ENCODE measurements at regions not wholly inside any gene's neighbourhood (a gene's known extent, or its start where the extent isn't known, plus 50 kb on each side); places are given as distances from the start of the nearest gene placed in this dataset.

GRCh38 chr14:81970307-81970706 lies 436.7 kb upstream of the SEL1L start (continued):
- TF ChIP-seq AFF4 (CRISPR knock-in tag; IDR thresholded peaks at IDR 0.05; ENCODE audit: borderline replicate concordance) (no peak), ZNF317 (CRISPR knock-in tag; IDR thresholded peaks at IDR 0.05; ENCODE audit: borderline replicate concordance, low read depth) (no peak), E2F1 (CRISPR knock-in tag; IDR thresholded peaks at IDR 0.05) (no peak), EMX1 (CRISPR knock-in tag; IDR thresholded peaks at IDR 0.05) (no peak), CBFB (CRISPR knock-in tag; IDR thresholded peaks at IDR 0.05; ENCODE audit: low read depth) (no peak)

GRCh38 chr14:81971911-81972310 lies 438.3 kb upstream of the SEL1L start:
- H3K4me3 Mint-ChIP-seq: no peak overlapping the region
- ChIA-PET CTCF (no interaction called here), POLR2A (no interaction called here)
- no peak overlapping the region for H3K27ac Mint-ChIP-seq
- no peak for TF ChIP-seq USF1 (CRISPR knock-in tag; IDR thresholded peaks at IDR 0.05)
- TF ChIP-seq TP53 (CRISPR knock-in tag; IDR thresholded peaks at IDR 0.05): no peak
- TF ChIP-seq ERG (CRISPR knock-in tag; IDR thresholded peaks at IDR 0.05): no peak
- no peak for TF ChIP-seq FOXP1 (CRISPR knock-in tag; IDR thresholded peaks at IDR 0.05; ENCODE audit: borderline replicate concordance)
- TF ChIP-seq SMAD4 (CRISPR knock-in tag; IDR thresholded peaks at IDR 0.05): no peak
- no peak for TF ChIP-seq ZBTB21 (CRISPR knock-in tag; IDR thresholded peaks at IDR 0.05; ENCODE audit: borderline replicate concordance)
- TF ChIP-seq MLX (CRISPR knock-in tag; IDR thresholded peaks at IDR 0.05): no peak
- no peak for TF ChIP-seq HMGA2 (CRISPR knock-in tag; IDR thresholded peaks at IDR 0.05)
- no peak for TF ChIP-seq SMAD3 (CRISPR knock-in tag; IDR thresholded peaks at IDR 0.05; ENCODE audit: borderline replicate concordance)
- TF ChIP-seq ZNF425 (CRISPR knock-in tag; conservative IDR thresholded peaks at IDR 0.05): no peak
- TF ChIP-seq ZNF317 (CRISPR knock-in tag; IDR thresholded peaks at IDR 0.05; ENCODE audit: borderline replicate concordance, low read depth): no peak
- peaks cover 34% of the 10 kb centered on the region for H3K4me1 Mint-ChIP-seq
- no peak for DNase-seq (ENCODE audit: low spot score)
- peaks cover 6% of the 10 kb centered on the region for H3K27me3 Mint-ChIP-seq (ENCODE audit: low read depth)
- ATAC-seq: no peak
- peaks cover 14% of the 10 kb centered on the region for H3K9me3 Mint-ChIP-seq
- H3K36me3 Mint-ChIP-seq: peaks cover 14% of the 10 kb centered on the region

Data from WTC11 (cell line).